DND-41 (cell line): ENCODE measurements at regions not wholly inside any gene's neighbourhood (a gene's known extent, or its start where the extent isn't known, plus 50 kb on each side); places are given as distances from the start of the nearest gene placed in this dataset.

Experiments used
- EZH2 ChIP-seq: IDR thresholded peaks from 3 replicates; pipeline ENCODE4 v1.6.1; 2012; ENCODE audit warnings: borderline replicate concordance, low read depth, mild to moderate bottlenecking, moderate library complexity, low read length, inconsistent platforms; ENCODE audit not compliant: severe bottlenecking
- TF ChIP-seq, protein P1 (sequence below): IDR thresholded peaks from 2 replicates; pipeline ENCODE4 v1.5.1; 2012; ENCODE audit warnings: borderline replicate concordance, low read length, moderate library complexity, mild to moderate bottlenecking; ENCODE audit not compliant: poor library complexity, severe bottlenecking; ENCODE audit errors: extremely low read depth

DNA sequence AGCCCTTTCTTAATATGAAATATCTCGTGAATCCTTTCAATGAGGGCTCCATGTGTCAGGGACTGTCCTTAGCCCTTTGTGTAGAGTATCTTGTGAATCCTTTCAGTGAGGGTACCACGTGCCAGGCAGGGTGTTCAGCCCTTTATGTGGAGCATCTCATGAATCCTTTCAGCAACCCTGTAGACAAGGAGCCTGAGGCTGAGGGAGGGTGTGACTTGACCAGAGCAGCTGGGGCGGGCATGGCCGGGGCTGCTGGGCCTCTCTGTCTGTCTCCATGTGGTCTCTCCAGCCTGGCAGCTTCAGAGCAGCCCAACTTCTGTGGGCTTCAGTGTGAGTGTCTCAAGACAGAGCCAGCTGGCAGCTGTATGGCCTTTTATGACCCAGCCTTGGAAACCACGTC lies 140.2 kb downstream of the AACS start:
- TF ChIP-seq, protein P1, sequence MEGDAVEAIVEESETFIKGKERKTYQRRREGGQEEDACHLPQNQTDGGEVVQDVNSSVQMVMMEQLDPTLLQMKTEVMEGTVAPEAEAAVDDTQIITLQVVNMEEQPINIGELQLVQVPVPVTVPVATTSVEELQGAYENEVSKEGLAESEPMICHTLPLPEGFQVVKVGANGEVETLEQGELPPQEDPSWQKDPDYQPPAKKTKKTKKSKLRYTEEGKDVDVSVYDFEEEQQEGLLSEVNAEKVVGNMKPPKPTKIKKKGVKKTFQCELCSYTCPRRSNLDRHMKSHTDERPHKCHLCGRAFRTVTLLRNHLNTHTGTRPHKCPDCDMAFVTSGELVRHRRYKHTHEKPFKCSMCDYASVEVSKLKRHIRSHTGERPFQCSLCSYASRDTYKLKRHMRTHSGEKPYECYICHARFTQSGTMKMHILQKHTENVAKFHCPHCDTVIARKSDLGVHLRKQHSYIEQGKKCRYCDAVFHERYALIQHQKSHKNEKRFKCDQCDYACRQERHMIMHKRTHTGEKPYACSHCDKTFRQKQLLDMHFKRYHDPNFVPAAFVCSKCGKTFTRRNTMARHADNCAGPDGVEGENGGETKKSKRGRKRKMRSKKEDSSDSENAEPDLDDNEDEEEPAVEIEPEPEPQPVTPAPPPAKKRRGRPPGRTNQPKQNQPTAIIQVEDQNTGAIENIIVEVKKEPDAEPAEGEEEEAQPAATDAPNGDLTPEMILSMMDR, result no peak
- no peak for TF ChIP-seq EZH2
